ENCODE measurements at regions not wholly inside any gene's neighbourhood (a gene's known extent, or its start where the extent isn't known, plus 50 kb on each side); places are given as distances from the start of the nearest gene placed in this dataset.

DNA sequence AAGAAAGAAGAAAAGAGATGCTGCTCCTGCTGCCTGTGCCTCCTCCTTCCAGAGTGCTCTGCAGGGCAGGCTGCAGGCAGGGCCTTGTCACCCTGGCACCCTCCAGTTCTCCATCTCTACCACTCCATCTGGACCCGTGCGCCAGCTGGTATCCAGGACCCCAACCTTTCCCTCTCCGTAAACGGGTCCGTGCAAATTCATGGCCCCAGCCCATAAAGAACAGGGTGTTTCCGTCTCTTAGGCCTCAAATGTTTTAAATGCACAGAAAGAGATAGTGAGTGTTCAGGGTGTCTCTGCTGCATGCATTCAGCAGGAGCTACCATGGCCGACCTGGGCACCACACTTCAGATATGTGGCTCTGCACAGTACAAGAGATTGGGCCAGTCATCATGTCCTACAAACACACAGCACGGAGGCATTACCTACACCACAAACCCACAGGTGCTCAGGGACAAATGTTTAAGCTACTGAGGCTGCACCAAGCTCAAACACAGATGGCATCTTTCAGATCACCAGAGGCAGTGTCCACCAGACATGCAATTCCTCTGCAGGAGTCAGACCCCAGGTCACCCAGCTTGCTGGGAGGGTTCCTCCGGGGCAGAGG, 258.1 kb downstream of the DLL1 start:
- H3K4me3 ChIP-seq (ENCODE audit: control insufficient read depth, low read depth, low read length) = no peak overlapping the region

DNA sequence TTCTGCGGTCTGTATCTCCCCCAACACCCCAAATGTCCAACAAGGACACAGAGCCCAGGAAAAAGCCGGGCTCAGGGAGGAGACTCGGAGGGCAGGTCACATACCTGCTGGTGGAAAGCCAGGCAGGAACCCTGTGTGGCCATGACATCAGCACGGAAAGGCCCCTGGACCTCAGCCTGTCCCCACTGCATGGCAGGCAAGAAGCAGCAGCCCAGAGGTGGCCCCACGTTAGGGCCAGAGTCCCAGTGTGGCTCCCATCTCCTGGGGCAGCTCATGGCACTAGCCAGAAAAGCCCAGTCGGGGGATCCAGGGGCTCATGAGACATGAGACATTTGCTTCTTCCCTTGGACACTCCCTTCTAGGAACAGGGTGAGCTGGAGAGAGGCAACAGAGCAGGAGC, 258.7 kb downstream of the DLL1 start:
- TF ChIP-seq, protein P1, sequence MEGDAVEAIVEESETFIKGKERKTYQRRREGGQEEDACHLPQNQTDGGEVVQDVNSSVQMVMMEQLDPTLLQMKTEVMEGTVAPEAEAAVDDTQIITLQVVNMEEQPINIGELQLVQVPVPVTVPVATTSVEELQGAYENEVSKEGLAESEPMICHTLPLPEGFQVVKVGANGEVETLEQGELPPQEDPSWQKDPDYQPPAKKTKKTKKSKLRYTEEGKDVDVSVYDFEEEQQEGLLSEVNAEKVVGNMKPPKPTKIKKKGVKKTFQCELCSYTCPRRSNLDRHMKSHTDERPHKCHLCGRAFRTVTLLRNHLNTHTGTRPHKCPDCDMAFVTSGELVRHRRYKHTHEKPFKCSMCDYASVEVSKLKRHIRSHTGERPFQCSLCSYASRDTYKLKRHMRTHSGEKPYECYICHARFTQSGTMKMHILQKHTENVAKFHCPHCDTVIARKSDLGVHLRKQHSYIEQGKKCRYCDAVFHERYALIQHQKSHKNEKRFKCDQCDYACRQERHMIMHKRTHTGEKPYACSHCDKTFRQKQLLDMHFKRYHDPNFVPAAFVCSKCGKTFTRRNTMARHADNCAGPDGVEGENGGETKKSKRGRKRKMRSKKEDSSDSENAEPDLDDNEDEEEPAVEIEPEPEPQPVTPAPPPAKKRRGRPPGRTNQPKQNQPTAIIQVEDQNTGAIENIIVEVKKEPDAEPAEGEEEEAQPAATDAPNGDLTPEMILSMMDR (conservative IDR thresholded peaks at IDR 0.05; ENCODE audit: control insufficient read depth, insufficient read depth, low read depth, low read length) = no peak
- DNase-seq (ENCODE audit: low read depth) = no peak
- H3K4me3 ChIP-seq (ENCODE audit: control insufficient read depth, low read depth, low read length) = no peak overlapping the region

More for the DNA sequence above, 258.1 kb downstream of the DLL1 start:
- TF ChIP-seq, protein P1 (conservative IDR thresholded peaks at IDR 0.05; ENCODE audit: control insufficient read depth, insufficient read depth, low read depth, low read length) = no peak
- DNase-seq (ENCODE audit: low read depth) = no peak

DNA sequence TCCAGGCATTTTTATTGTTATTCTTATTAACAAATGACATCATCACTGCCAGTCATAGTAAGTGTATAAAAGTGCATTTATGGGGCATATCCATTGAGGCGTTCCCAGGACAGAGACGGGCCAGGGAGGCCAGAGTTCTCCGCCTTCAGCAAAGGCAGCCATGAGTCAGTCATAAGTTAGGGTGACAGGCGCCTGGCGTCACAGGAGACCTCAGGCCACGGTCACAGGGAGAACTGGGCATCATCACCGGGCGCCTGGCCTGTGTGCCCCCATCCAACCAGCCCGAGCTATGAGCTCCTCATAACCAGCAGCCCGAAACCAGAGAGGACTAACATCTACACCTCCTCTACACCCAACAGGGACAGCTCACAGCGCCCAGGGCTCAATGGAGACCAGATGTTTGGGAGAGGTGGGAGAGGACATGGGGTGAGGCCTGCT, 259.2 kb downstream of the DLL1 start:
- no peak overlapping the region for H3K4me3 ChIP-seq (ENCODE audit: control insufficient read depth, low read depth, low read length)
- no peak for DNase-seq (ENCODE audit: low read depth)
- TF ChIP-seq, protein P1 (conservative IDR thresholded peaks at IDR 0.05; ENCODE audit: control insufficient read depth, insufficient read depth, low read depth, low read length) = no peak

DNA sequence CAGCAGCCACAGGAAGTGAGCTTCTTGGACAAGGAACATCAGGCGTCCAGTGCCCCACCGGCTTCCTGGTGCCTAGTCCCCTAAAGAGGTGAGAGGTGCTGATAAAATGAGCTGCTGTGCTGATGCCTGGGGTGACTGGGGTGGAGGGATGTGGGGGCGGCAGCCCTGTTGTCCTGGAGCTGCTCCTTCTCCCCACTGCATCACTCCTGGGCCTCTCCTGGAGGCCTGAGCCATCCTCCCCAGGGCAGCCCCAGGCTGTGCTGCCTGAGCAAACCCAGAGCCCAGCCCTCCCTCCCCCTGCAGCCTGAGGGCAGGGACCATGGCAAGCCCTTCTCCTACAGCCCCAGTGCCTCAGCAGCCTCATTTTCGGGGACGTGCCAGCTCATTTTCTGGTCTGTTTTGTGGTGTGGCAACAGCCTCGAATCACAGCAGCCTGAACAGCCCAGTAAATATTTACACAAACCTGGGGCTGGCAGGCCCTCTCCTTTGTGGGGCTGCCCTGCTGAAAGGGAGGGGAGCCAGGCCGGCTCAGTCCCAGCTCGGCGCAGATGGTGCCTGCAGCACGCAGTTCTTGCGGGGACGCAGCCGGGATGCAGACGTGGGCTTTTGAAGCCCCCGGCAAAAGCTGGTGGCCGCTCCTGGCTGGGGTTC, 259.9 kb downstream of the DLL1 start:
- TF ChIP-seq, protein P1 (conservative IDR thresholded peaks at IDR 0.05; ENCODE audit: control insufficient read depth, insufficient read depth, low read depth, low read length) = no peak
- no peak for DNase-seq (ENCODE audit: low read depth)
- H3K4me3 ChIP-seq (ENCODE audit: control insufficient read depth, low read depth, low read length) = no peak overlapping the region

DNA sequence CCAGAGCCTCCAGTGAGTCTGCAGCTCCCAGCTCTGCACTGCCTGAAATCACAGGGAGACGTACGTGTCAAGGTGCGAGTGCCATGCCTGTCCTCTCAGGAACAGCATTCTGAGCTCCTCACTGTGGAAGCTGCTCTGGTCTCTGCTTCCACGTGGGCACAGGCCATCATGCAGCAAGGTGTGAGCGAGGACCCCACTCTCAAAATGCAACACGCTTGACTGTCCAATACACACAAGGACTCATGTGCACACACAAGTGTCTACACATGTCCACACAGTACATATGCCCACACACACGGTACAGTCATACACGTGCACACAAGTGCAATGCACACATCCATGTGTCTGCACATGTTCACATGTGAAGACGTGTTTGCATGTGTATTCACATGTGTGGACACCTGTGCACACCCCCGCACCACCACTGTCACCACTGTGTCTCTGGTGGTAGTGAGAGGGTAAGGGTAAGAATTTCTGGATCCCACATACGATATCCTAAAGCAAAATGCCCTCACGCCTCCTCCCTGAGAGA, 260.5 kb downstream of the DLL1 start:
- no peak overlapping the region for H3K4me3 ChIP-seq (ENCODE audit: control insufficient read depth, low read depth, low read length)
- TF ChIP-seq, protein P1 (conservative IDR thresholded peaks at IDR 0.05; ENCODE audit: control insufficient read depth, insufficient read depth, low read depth, low read length) = no peak
- DNase-seq (ENCODE audit: low read depth) = no peak

DNA sequence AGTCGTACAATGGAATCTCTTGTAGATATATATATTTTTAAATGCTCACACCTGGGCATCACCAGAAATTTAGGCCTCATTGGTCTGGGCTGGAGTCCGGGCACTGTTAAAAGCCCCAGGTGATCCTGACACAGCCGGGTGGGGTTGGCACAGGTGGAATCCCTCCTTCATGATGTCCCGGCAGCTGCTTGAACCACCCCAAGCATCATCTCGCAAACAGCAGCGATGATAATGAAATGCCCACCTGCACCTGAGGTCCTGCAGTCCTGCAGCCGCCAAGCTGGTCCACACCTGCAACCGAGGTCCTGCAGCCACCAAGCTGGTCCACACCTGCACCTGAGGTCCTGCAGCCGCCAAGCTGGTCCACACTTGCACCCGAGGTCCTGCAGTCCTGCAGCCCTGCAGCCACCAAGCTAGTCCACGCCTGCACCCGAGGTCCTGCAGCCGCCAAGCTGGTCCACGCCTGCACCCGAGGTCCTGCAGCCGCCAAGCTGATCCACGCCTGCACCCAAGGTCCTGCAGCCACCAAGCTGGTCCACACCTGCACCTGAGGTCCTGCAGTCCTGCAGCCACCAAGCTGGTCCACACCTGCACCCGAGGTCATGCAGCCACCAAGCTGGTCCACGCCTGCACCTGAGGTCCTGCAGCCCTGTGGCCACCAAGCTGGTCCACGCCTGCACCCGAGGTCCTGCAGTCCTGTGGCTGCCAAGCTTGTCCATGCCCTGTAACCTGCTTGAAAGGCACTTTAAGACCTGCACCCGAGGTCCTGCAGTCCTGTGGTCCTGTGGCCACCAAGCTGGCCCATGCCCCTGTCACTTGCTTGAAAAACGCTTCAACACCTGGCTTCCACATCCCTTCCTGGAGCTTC, 261.2 kb downstream of the DLL1 start:
- DNase-seq (ENCODE audit: low read depth) = no peak
- TF ChIP-seq, protein P1 (conservative IDR thresholded peaks at IDR 0.05; ENCODE audit: control insufficient read depth, insufficient read depth, low read depth, low read length) = no peak
- no peak overlapping the region for H3K4me3 ChIP-seq (ENCODE audit: control insufficient read depth, low read depth, low read length)

Measured in fibroblast of mammary gland (primary cell).